Dermis microvascular lymphatic vessel endothelial cell (primary cell): ENCODE measurements at regions not wholly inside any gene's neighbourhood (a gene's known extent, or its start where the extent isn't known, plus 50 kb on each side); places are given as distances from the start of the nearest gene placed in this dataset.

ENCODE experiments used
- DNase-seq, 2 donors: peaks; one replicate each; pipeline versions ENCODE4 v3.0.0 to v3.0.0-alpha.2; 2010; ENCODE audit warnings: low read depth in 2 of 2

GRCh38 chr4:100804576-100805360 lies 286.9 kb upstream of the EMCN start:
- DNase-seq = no peak

GRCh38 chr4:100803751-100804150 lies 285.9 kb upstream of the EMCN start:
- DNase-seq = no peak

GRCh38 chr4:100799761-100800539 lies 282.1 kb upstream of the EMCN start:
- DNase-seq = no peak

- DNase-seq = no peak
Observed at GRCh38 chr4:100797791-100798190, 280.0 kb upstream of the EMCN start.

- no peak for DNase-seq
Observed at GRCh38 chr4:100797356-100797755, 279.5 kb upstream of the EMCN start.

GRCh38 chr4:100796332-100796731 lies 278.5 kb upstream of the EMCN start:
- no peak for DNase-seq

GRCh38 chr4:100795581-100795980 lies 277.8 kb upstream of the EMCN start:
- DNase-seq = no peak

GRCh38 chr4:100790836-100791615 lies 273.2 kb upstream of the EMCN start:
- DNase-seq = no peak

GRCh38 chr4:100789991-100790390 lies 272.2 kb upstream of the EMCN start:
- no peak for DNase-seq

GRCh38 chr4:100786481-100786880 lies 268.7 kb upstream of the EMCN start:
- DNase-seq = peak in 1 of 2 donors; percentile 37

GRCh38 chr4:100782356-100782755 lies 264.5 kb upstream of the EMCN start:
- no peak for DNase-seq

- no peak for DNase-seq
Observed at GRCh38 chr4:100781435-100781834, 263.6 kb upstream of the EMCN start.

GRCh38 chr4:100780126-100780525 lies 262.3 kb upstream of the EMCN start:
- DNase-seq = no peak

- no peak for DNase-seq
Observed at GRCh38 chr4:100778431-100778830, 260.6 kb upstream of the EMCN start.

GRCh38 chr4:100762738-100763137 lies 244.9 kb upstream of the EMCN start:
- no peak for DNase-seq

GRCh38 chr4:100754751-100755150 lies 236.9 kb upstream of the EMCN start:
- DNase-seq = no peak

GRCh38 chr4:100746141-100746739 lies 228.4 kb upstream of the EMCN start:
- no peak for DNase-seq

GRCh38 chr4:100742045-100742444 lies 224.2 kb upstream of the EMCN start:
- DNase-seq = peak; percentile 63 to 82

GRCh38 chr4:100739426-100739825 lies 221.6 kb upstream of the EMCN start:
- no peak for DNase-seq

- DNase-seq = peak in 1 of 2 donors; percentile 79
Observed at GRCh38 chr4:100738196-100739165, 220.7 kb upstream of the EMCN start.
